ENCODE measurements at regions not wholly inside any gene's neighbourhood (a gene's known extent, or its start where the extent isn't known, plus 50 kb on each side); places are given as distances from the start of the nearest gene placed in this dataset.

- no peak for TF ChIP-seq EZH2 (IDR thresholded peaks at IDR 0.05; ENCODE audit: borderline replicate concordance, low read depth, low read length, poor library complexity, severe bottlenecking)
- TF ChIP-seq, protein P1, sequence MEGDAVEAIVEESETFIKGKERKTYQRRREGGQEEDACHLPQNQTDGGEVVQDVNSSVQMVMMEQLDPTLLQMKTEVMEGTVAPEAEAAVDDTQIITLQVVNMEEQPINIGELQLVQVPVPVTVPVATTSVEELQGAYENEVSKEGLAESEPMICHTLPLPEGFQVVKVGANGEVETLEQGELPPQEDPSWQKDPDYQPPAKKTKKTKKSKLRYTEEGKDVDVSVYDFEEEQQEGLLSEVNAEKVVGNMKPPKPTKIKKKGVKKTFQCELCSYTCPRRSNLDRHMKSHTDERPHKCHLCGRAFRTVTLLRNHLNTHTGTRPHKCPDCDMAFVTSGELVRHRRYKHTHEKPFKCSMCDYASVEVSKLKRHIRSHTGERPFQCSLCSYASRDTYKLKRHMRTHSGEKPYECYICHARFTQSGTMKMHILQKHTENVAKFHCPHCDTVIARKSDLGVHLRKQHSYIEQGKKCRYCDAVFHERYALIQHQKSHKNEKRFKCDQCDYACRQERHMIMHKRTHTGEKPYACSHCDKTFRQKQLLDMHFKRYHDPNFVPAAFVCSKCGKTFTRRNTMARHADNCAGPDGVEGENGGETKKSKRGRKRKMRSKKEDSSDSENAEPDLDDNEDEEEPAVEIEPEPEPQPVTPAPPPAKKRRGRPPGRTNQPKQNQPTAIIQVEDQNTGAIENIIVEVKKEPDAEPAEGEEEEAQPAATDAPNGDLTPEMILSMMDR (conservative IDR thresholded peaks at IDR 0.05; ENCODE audit: low read depth, low read length): no peak
These were observed 106.3 kb upstream of the GLI2 start for GRCh38 chr2:120629241-120629895.
